RWPE2 (cell line): ENCODE measurements at regions not wholly inside any gene's neighbourhood (a gene's known extent, or its start where the extent isn't known, plus 50 kb on each side); places are given as distances from the start of the nearest gene placed in this dataset.

ENCODE experiments used
- ATAC-seq: fragments of 200-7000 bp; cut with Tn5 transposase; 3 replicates; pipeline ENCODE4 v1.9.1; 2021; ENCODE audit warnings: low read depth
- DNase-seq: peaks from one replicate; pipeline ENCODE4 v3.0.0-alpha.2; 2020; ENCODE audit warnings: low spot score
- H3K27ac ChIP-seq: fragments of 450-650 bp; 2 replicates; pipeline ENCODE4 v1.5.1; 2017; ENCODE audit warnings: mild to moderate bottlenecking; ENCODE audit not compliant: poor library complexity, severe bottlenecking
- H3K27me3 ChIP-seq: fragments of 250-450 bp; sonication (Bioruptor Pico); 2 replicates; pipeline ENCODE4 v1.5.1; 2021; ENCODE audit warnings: mild to moderate bottlenecking, moderate library complexity; ENCODE audit not compliant: insufficient read depth, poor library complexity, severe bottlenecking
- H3K36me3 ChIP-seq: fragments of 250-450 bp; sonication (Bioruptor Pico); 2 replicates; pipeline ENCODE4 v1.5.1; 2020; ENCODE audit warnings: low read depth, mild to moderate bottlenecking, moderate library complexity
- H3K4me1 ChIP-seq: fragments of 250-450 bp; sonication (Bioruptor Pico); 2 replicates; pipeline ENCODE4 v1.5.1; 2021; ENCODE audit warnings: mild to moderate bottlenecking, moderate library complexity; ENCODE audit not compliant: insufficient read depth, poor library complexity, severe bottlenecking
- H3K4me3 ChIP-seq: fragments of 250-450 bp; sonication (Bioruptor Pico); 2 replicates; pipeline ENCODE4 v1.5.1; 2021; ENCODE audit warnings: mild to moderate bottlenecking, moderate library complexity; ENCODE audit not compliant: severe bottlenecking
- H3K9me3 ChIP-seq: fragments of 250-450 bp; sonication (Bioruptor Pico); 2 replicates; pipeline ENCODE4 v1.5.1; 2021; ENCODE audit warnings: mild to moderate bottlenecking, moderate library complexity; ENCODE audit not compliant: severe bottlenecking
- TF ChIP-seq, protein P1 (sequence below): fragments of 450-650 bp; IDR thresholded peaks from one replicate; pipeline ENCODE4 v1.5.1; 2017; ENCODE audit warnings: mild to moderate bottlenecking, moderate library complexity; ENCODE audit not compliant: poor library complexity, severe bottlenecking

DNA sequence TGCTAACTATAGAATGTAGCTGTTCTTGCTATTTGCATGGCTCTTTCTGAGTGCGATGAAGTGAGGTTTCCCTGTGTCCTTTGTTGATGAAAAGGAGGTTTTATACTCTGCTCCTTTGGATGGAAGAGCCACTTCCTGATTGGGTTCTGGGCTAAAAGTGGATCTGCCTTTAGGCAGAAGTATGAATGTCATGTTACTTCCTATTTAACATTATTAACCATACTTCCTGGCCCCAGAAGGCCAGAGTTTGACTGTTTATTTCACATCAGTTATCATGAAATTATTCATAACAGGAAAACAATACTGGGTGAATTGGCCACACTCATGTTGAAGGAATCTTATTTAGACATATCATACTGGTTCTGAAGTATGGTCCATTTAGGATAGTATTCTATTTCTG lies 386.2 kb downstream of the PCDH7 start:
- ATAC-seq = no peak
- H3K4me1 ChIP-seq = no peaks in the 10 kb centered on the region
- DNase-seq = no peak
- H3K27ac ChIP-seq = no peak overlapping the region
- TF ChIP-seq, protein P1, sequence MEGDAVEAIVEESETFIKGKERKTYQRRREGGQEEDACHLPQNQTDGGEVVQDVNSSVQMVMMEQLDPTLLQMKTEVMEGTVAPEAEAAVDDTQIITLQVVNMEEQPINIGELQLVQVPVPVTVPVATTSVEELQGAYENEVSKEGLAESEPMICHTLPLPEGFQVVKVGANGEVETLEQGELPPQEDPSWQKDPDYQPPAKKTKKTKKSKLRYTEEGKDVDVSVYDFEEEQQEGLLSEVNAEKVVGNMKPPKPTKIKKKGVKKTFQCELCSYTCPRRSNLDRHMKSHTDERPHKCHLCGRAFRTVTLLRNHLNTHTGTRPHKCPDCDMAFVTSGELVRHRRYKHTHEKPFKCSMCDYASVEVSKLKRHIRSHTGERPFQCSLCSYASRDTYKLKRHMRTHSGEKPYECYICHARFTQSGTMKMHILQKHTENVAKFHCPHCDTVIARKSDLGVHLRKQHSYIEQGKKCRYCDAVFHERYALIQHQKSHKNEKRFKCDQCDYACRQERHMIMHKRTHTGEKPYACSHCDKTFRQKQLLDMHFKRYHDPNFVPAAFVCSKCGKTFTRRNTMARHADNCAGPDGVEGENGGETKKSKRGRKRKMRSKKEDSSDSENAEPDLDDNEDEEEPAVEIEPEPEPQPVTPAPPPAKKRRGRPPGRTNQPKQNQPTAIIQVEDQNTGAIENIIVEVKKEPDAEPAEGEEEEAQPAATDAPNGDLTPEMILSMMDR = no peak
- H3K27me3 ChIP-seq = no peaks in the 10 kb centered on the region
- H3K4me3 ChIP-seq = no peak overlapping the region
- no peaks in the 10 kb centered on the region for H3K9me3 ChIP-seq
- no peaks in the 10 kb centered on the region for H3K36me3 ChIP-seq

DNA sequence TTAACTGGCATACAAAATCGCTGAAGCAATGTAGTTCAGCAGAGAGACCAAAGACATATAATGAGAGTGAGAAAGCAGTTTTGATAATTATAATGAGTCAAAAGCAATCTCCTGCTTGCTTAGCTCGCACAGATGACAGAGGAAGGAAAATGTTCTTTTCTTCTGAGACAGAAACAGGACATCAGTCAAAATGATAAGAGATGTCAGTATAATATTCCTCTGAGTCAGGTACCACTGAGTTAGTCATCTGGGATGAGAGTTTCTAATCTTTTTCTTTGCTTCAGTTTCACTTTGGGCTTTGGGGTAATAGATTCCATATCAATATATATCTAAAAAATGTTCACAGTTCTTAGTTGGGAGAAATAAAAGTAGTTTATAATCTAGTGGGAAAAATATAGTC lies 387.2 kb downstream of the PCDH7 start:
- H3K36me3 ChIP-seq = no peaks in the 10 kb centered on the region
- H3K27ac ChIP-seq = no peak overlapping the region
- TF ChIP-seq, protein P1 = no peak
- no peak for ATAC-seq
- H3K27me3 ChIP-seq = no peaks in the 10 kb centered on the region
- H3K4me1 ChIP-seq = no peaks in the 10 kb centered on the region
- no peaks in the 10 kb centered on the region for H3K9me3 ChIP-seq
- DNase-seq = no peak
- no peak overlapping the region for H3K4me3 ChIP-seq

DNA sequence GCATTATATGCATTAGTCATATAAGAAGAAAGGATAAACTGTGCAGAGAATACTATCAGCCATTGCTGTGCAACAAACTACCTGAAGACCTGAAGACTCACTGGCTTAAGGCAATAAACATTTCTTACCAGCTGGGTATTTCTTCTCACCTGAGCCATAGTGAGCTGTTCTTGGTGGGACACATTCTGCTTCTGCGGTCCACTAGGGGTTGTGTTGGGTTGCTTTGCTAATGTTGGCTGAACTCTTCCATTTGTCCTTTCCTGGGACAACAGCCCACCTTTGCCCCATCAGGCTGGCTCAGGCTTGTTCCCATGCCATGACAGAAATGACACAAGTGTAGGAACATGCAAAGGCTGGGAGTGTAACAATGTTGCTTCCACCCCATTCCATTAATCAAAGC lies 388.6 kb downstream of the PCDH7 start:
- Histone ChIP-seq H3K27me3 (no peaks in the 10 kb centered on the region), H3K4me3 (no peak overlapping the region), H3K36me3 (no peaks in the 10 kb centered on the region), H3K4me1 (no peaks in the 10 kb centered on the region), H3K27ac (no peak overlapping the region), H3K9me3 (no peaks in the 10 kb centered on the region)
- no peak for ATAC-seq
- TF ChIP-seq, protein P1 = no peak
- no peak for DNase-seq

DNA sequence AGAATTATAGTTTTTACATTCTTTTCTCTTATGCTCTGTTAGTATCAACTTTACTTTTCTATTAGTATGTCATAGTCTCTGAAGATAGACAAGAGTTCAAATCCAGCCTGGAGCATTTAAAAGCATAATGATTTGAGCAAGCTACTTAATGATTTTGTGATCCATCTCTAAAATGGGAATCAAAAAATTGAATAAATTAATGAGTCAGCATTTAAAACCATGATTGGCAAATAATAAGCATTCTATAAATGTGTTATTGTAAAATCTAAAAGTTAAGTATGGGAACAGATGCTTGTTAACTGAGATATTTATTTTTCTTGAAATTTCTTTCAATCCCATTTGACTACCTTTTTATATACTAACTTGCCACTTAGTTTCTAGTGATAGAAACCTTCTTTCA lies 391.6 kb downstream of the PCDH7 start:
- no peak overlapping the region for H3K4me3 ChIP-seq
- no peaks in the 10 kb centered on the region for H3K36me3 ChIP-seq
- H3K27ac ChIP-seq = no peak overlapping the region
- ATAC-seq (no peak), DNase-seq (no peak)
- no peaks in the 10 kb centered on the region for H3K9me3 ChIP-seq
- H3K4me1 ChIP-seq = no peaks in the 10 kb centered on the region
- no peaks in the 10 kb centered on the region for H3K27me3 ChIP-seq
- TF ChIP-seq, protein P1 = no peak

DNA sequence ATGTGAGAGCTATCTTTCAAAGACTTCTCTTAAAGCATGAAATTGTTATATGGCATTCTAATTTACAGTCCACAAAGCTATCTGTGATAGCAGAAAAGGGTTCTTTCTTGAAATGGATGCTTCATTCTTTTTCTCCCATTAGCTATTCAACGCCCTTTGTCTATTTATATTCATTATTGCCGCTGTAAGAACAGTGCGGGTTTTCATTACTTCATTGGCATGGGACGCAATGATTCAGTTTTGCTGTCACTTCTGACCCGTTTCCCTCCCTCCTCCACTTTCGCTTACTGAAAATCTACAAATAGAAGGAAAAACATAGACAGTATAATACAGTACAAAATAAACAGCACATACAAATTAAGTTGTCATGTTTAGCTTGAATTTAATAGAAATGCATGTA lies 394.6 kb downstream of the PCDH7 start:
- Histone ChIP-seq H3K36me3 (no peaks in the 10 kb centered on the region), H3K27me3 (no peaks in the 10 kb centered on the region)
- no peak for DNase-seq

More for the DNA sequence above, 394.6 kb downstream of the PCDH7 start:
- ATAC-seq = no peak
- Histone ChIP-seq H3K4me3 (no peak overlapping the region), H3K9me3 (no peaks in the 10 kb centered on the region), H3K27ac (no peak overlapping the region), H3K4me1 (no peaks in the 10 kb centered on the region)
- TF ChIP-seq, protein P1 = no peak
